Right lobe of liver (tissue), 6 donors: ENCODE measurements at regions not wholly inside any gene's neighbourhood (a gene's known extent, or its start where the extent isn't known, plus 50 kb on each side); places are given as distances from the start of the nearest gene placed in this dataset.

Source experiments
- ATAC-seq, 4 donors: fragments of 200-7000 bp; cut with Tn5 transposase; one replicate each; pipeline ENCODE4 v1.9.1; 2020; ENCODE audit warnings: mild to moderate bottlenecking in 4 of 4, moderate library complexity in 4 of 4
- DNase-seq, 3 donors: peaks; one replicate each; pipeline ENCODE4 v3.0.0-alpha.2; 2020
- H3K27ac ChIP-seq, 3 donors: fragments of 200-600 bp; one replicate each; pipeline ENCODE4 v1.8.0; 2022
- H3K27me3 ChIP-seq, 2 donors: fragments of 200-600 bp; one replicate each; pipeline ENCODE4 v1.8.0; 2022
- H3K36me3 ChIP-seq, 4 donors: fragments of 200-600 bp; sonication (generic) in 1 of 4; one replicate each; pipeline versions ENCODE4 v1.5.1 to v1.8.0; 2017 to 2022; ENCODE audit warnings: control low read depth in 1 of 4
- H3K4me1 ChIP-seq, 4 donors: fragments of 200-600 bp; sonication (generic) in 1 of 4; one replicate each; pipeline versions ENCODE4 v1.5.1 to v1.8.0; 2017 to 2022; ENCODE audit warnings: control low read depth in 1 of 4
- H3K4me3 ChIP-seq, 3 donors: fragments of 200-600 bp; one replicate each; pipeline ENCODE4 v1.8.0; 2022
- H3K9me3 ChIP-seq, 4 donors: fragments of 200-600 bp; sonication (generic) in 1 of 4; one replicate each; pipeline versions ENCODE4 v1.5.1 to v1.8.0; 2017 to 2022; ENCODE audit warnings: control low read depth in 1 of 4
- POLR2A ChIP-seq: fragments of 450-650 bp; IDR thresholded peaks from one replicate; pipeline ENCODE4 v1.6.1; 2017; ENCODE audit warnings: antibody characterized with exemption, mild to moderate bottlenecking
- WGBS: methylation state at CpG from one replicate; pipeline ENCODE4 v1.1.6; 2018; ENCODE audit warnings: low coverage, low lambda C conversion rate; ENCODE audit not compliant: insufficient coverage; ENCODE audit errors: missing lambda C conversion rate; 5-methylcytosine and 5-hydroxymethylcytosine counted together
- intact Hi-C, 2 donors: fragments of 100-400 bp; cut with DNase I; formaldehyde crosslinking; loops; one replicate each; pipeline versions ENCODE4 v1.11.2 to v1.14.1; 2022
- TF ChIP-seq, protein P1 (sequence below), 4 donors: fragments of 200-600 bp in 3 of 4; fragments of 450-650 bp in 1 of 4; IDR thresholded peaks; one replicate each; pipeline versions ENCODE4 v1.5.1 to v1.8.0; 2016 to 2022; ENCODE audit warnings: antibody characterized with exemption in 4 of 4, mild to moderate bottlenecking in 2 of 4
- donor health status: DM: no; HTN: yes; CAD: no.
- donor health status: DM: no; HTN: no; CAD: no.
- donor health status: DM: no; HTN: no; CAD: no.
- donor health status: DM: no; HTN: yes; CAD: no.
- donor health status: DM: no; HTN: yes; CAD: no.

DNA sequence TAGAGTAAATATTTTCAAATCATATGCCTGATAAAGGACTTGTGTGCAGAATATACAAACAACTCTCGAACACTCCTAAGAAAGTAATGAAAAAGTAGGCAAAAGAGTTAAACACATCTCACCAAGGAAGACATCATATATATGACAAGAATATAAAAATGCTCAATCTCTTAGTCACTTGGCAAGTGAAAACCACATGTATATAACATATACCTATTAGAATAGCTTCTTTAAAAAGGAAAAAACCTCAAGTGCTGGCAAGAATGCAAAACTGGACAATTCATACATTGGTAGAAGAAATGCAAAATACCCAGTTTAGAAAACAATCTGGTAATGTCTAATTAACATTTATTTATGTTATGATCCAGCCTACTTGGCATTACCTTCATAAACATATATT lies 146.6 kb upstream of the DGKB start:
- DNase-seq (no peak), ATAC-seq (no peak)
- no peaks in the 10 kb centered on the region for H3K27me3 ChIP-seq
- no peaks in the 10 kb centered on the region for H3K4me1 ChIP-seq
- intact Hi-C loops, result no loop called here
- no peaks in the 10 kb centered on the region for H3K36me3 ChIP-seq
- 83% methylated on average over 1 of the region's 1 CpG for WGBS
- no peak overlapping the region for H3K27ac ChIP-seq
- no peaks in the 10 kb centered on the region for H3K9me3 ChIP-seq
- no peak for TF ChIP-seq POLR2A
- TF ChIP-seq, protein P1, sequence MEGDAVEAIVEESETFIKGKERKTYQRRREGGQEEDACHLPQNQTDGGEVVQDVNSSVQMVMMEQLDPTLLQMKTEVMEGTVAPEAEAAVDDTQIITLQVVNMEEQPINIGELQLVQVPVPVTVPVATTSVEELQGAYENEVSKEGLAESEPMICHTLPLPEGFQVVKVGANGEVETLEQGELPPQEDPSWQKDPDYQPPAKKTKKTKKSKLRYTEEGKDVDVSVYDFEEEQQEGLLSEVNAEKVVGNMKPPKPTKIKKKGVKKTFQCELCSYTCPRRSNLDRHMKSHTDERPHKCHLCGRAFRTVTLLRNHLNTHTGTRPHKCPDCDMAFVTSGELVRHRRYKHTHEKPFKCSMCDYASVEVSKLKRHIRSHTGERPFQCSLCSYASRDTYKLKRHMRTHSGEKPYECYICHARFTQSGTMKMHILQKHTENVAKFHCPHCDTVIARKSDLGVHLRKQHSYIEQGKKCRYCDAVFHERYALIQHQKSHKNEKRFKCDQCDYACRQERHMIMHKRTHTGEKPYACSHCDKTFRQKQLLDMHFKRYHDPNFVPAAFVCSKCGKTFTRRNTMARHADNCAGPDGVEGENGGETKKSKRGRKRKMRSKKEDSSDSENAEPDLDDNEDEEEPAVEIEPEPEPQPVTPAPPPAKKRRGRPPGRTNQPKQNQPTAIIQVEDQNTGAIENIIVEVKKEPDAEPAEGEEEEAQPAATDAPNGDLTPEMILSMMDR (IDR thresholded peaks at IDR 0.05), result no peak
- no peak overlapping the region for H3K4me3 ChIP-seq

DNA sequence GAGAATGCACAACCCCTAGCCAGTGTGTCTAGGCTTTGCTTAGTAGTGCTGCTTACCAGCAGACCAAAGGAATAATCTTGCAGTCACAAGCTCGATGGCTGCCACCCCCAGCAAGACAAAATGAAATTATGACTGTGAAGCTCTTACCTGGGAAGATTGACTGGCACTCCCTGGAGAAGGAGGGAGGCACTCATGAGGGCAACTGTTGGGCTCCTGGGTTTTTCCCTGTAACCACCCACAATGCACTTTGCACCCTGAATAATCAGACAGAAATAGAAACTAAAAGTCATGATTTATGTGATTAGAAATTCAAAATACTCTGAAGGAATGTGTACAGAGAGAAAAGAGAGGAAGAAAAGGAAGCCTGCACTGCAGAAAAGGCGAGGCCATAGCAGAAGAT lies 144.3 kb upstream of the DGKB start:
- DNase-seq (no peak), ATAC-seq (peak in 3 of 4 donors; percentile 39 to 96 (median 57))
- intact Hi-C loops, result no loop called here

DNA sequence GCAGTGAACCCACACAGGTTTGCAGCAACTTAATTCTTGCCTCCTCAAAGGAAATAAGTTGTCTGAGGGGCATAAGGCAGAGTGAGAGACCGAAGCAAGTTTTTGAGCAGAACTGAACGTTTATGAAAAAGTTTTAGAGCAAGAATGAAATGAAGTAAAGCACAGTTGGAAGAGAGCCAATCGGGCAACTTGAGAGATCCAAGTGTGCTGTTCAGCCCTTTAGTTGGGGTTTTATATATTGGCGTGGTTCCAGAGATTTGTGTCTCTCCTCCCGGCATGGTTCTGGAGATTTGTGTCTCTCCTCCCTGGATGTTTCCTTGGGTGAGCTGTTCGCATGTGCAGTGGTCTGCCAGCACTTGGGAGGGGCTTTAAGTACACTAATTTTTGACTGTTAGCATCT lies 141.4 kb upstream of the DGKB start:
- no peaks in the 10 kb centered on the region for H3K4me1 ChIP-seq
- intact Hi-C loops, result no loop called here
- TF ChIP-seq, protein P1 (IDR thresholded peaks at IDR 0.05), result no peak
- no peak for TF ChIP-seq POLR2A
- DNase-seq, result no peak
- H3K27me3 ChIP-seq, result no peaks in the 10 kb centered on the region
- no peak overlapping the region for H3K4me3 ChIP-seq
- ATAC-seq, result no peak
- H3K9me3 ChIP-seq, result no peaks in the 10 kb centered on the region
- no peak overlapping the region for H3K27ac ChIP-seq
- WGBS, result 89% methylated on average over 2 of the region's 6 CpGs
- no peaks in the 10 kb centered on the region for H3K36me3 ChIP-seq

More for the DNA sequence above, 144.3 kb upstream of the DGKB start:
- Histone ChIP-seq H3K4me1 (no peaks in the 10 kb centered on the region), H3K9me3 (no peaks in the 10 kb centered on the region), H3K27ac (no peak overlapping the region), H3K4me3 (no peak overlapping the region), H3K27me3 (no peaks in the 10 kb centered on the region), H3K36me3 (no peaks in the 10 kb centered on the region)
- WGBS, result 62% methylated on average over 2 of the region's 2 CpGs
- TF ChIP-seq POLR2A, result no peak
- TF ChIP-seq, protein P1 (IDR thresholded peaks at IDR 0.05), result no peak

DNA sequence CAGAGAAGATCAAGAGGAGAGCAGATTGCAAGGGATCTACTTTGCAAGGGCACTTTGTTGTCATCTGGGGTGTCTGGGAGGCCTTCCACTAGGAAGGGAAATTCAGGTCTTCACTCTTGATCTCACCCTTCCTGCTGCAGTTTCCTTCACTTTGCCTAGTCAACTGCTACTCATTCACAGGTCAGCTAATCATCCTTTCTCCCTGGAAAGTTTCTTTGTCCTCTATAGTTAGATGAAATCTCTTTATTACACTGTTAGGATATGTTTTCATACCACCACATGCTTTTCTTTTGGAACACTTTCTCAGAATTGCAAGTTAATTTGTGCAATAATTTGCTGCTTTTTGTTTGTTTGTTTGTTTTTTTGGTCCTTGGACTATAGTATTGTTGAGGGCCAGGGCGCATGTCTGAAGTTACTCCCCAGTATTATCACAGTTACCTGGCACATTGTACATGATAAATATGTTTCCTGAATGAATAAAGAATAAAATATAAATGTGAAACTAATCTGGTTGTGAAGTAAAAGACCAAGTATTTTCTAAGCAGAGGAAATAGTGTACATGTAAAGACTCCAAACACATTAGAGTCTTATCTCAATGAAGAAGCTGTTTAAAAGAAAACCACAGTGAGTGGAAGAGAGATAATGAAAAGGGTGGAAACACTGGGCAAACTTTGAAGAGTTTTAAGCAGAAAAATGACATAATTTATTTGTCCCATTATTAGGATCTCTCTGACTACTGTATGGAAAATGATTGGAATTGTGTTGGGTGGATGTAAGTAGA lies 139.9 kb upstream of the DGKB start:
- Histone ChIP-seq H3K36me3 (no peaks in the 10 kb centered on the region), H3K27me3 (no peaks in the 10 kb centered on the region), H3K27ac (no peak overlapping the region), H3K4me1 (no peaks in the 10 kb centered on the region), H3K9me3 (no peaks in the 10 kb centered on the region), H3K4me3 (no peak overlapping the region)
- intact Hi-C loops, result no loop called here
- no peak for TF ChIP-seq POLR2A
- TF ChIP-seq, protein P1 (IDR thresholded peaks at IDR 0.05), result no peak
- ATAC-seq, result no peak
- 50% methylated on average over 1 of the region's 1 CpG for WGBS
- no peak for DNase-seq
